GM19455 (cell line): ENCODE measurements at regions not wholly inside any gene's neighbourhood (a gene's known extent, or its start where the extent isn't known, plus 50 kb on each side); places are given as distances from the start of the nearest gene placed in this dataset.
A peak's percentile ranks its signal among the peaks of the same experiment; 100 is the strongest.
"Not testable (repeated sequence)": the region's sequence is repeated elsewhere in the genome, so short reads cannot be mapped to it uniquely, and the experiment has no call there.

Experiments
- ATAC-seq: cut with Tn5 transposase; IDR thresholded peaks from one replicate; pipeline ENCODE4 v1.9.1; 2021; ENCODE audit not compliant: unreplicated experiment

- ATAC-seq = no peak
Measured at GRCh38 chr2:13158466-13158865, 441.7 kb downstream of the TRIB2 start.

- ATAC-seq = no peak
Measured at GRCh38 chr2:13180729-13181128, 464.0 kb downstream of the TRIB2 start.

GRCh38 chr2:13193075-13193474 lies 476.3 kb downstream of the TRIB2 start:
- peak; percentile 84 for ATAC-seq

GRCh38 chr2:13193900-13194299 lies 477.2 kb downstream of the TRIB2 start:
- ATAC-seq = peak; percentile 74

- no peak for ATAC-seq
Measured at GRCh38 chr2:13195270-13195669, 478.5 kb downstream of the TRIB2 start.

GRCh38 chr2:13197248-13197647 lies 480.5 kb downstream of the TRIB2 start:
- no peak for ATAC-seq

- ATAC-seq = no peak
Measured at GRCh38 chr2:13201924-13202323, 485.2 kb downstream of the TRIB2 start.

- ATAC-seq = no peak
Measured at GRCh38 chr2:13212115-13212514, 495.4 kb downstream of the TRIB2 start.

- ATAC-seq = no peak
Measured at GRCh38 chr2:13218205-13218604, 501.5 kb downstream of the TRIB2 start.

GRCh38 chr2:13227578-13227977 lies 510.8 kb downstream of the TRIB2 start:
- ATAC-seq = no peak

- no peak for ATAC-seq
Measured at GRCh38 chr2:13230221-13230620, 513.5 kb downstream of the TRIB2 start.

- ATAC-seq = no peak
Measured at GRCh38 chr2:13240061-13240460, 523.3 kb downstream of the TRIB2 start.

- ATAC-seq = peak; percentile 46
Measured at GRCh38 chr2:13240789-13241487, 524.2 kb downstream of the TRIB2 start.

GRCh38 chr2:13252615-13253014 lies 535.9 kb downstream of the TRIB2 start:
- ATAC-seq = no peak

GRCh38 chr2:13255485-13255884 lies 538.7 kb downstream of the TRIB2 start:
- ATAC-seq = no peak

GRCh38 chr2:13260402-13260801 lies 543.7 kb downstream of the TRIB2 start:
- no peak for ATAC-seq

GRCh38 chr2:13266166-13266565 lies 549.4 kb downstream of the TRIB2 start:
- no peak for ATAC-seq

GRCh38 chr2:13284688-13285087 lies 568.0 kb downstream of the TRIB2 start:
- ATAC-seq = no peak

GRCh38 chr2:13289310-13289709 lies 572.6 kb downstream of the TRIB2 start:
- ATAC-seq = no peak

GRCh38 chr2:13308478-13308805 lies 591.7 kb downstream of the TRIB2 start:
- not testable (repeated sequence) for ATAC-seq

- no peak for ATAC-seq
Measured at GRCh38 chr2:13308989-13309388, 592.3 kb downstream of the TRIB2 start.

- no peak for ATAC-seq
Measured at GRCh38 chr2:13332060-13332459, 615.3 kb downstream of the TRIB2 start.

- not testable (repeated sequence) for ATAC-seq
Measured at GRCh38 chr2:13334071-13334470, 617.3 kb downstream of the TRIB2 start.
